HCT116 (cell line): ENCODE measurements at regions not wholly inside any gene's neighbourhood (a gene's known extent, or its start where the extent isn't known, plus 50 kb on each side); places are given as distances from the start of the nearest gene placed in this dataset.

Source experiments
- ATAC-seq: fragments of 200-7000 bp; cut with Tn5 transposase; 2 replicates; pipeline ENCODE4 v1.9.1; 2020; ENCODE audit warnings: mild to moderate bottlenecking, moderate library complexity
- BruUV-seq: library from RNA; stranded (reverse); fragments of 400-500 nt; replicated peaks from 2 replicates; lab custom pipeline; 2021; lab: Mats Ljungman, UMichigan
- CTCF ChIA-PET: fragments of 300-600 bp; sonication (Branson Sonifier 250); formaldehyde crosslinking; loops from one replicate; lab custom pipeline; 2021; ENCODE audit warnings: antibody characterized with exemption; lab: Charles Lee
- POLR2A ChIA-PET: fragments of 300-600, 350-600 bp; sonication (Branson Sonifier 250); formaldehyde crosslinking; loops from one replicate; lab custom pipeline; 2021; ENCODE audit warnings: antibody characterized with exemption; lab: Charles Lee
- RAD21 ChIA-PET, 2 experiments: fragments of 300-600 bp; sonication (Branson Sonifier 250); formaldehyde crosslinking; loops; one replicate each; lab custom pipeline; 2023; ENCODE audit warnings: low total read pairs in 2 of 2; ENCODE audit not compliant: uncharacterized antibody in 2 of 2, unreplicated experiment in 2 of 2, low non-redundant PET in 1 of 2; lab: Charles Lee
- DNase-seq: peaks from one replicate; pipeline ENCODE4 v3.0.0-alpha.2; 2010; ENCODE audit warnings: low read depth, low spot score
- H2AFZ ChIP-seq: fragments of 200-600 bp; shearing (Covaris generic), sonication (generic); 2 replicates; pipeline ENCODE4 v1.6.1; 2017; ENCODE audit warnings: low read depth, mixed run types, mixed read lengths, antibody characterized with exemption, low read length; ENCODE audit not compliant: poor library complexity, severe bottlenecking
- H3K27ac ChIP-seq: 2 replicates; pipeline ENCODE4 v1.5.1; 2012; ENCODE audit warnings: low read depth, low read length
- H3K27me3 ChIP-seq: fragments of 200-600 bp; sonication (generic); 2 replicates; pipeline ENCODE4 v1.6.1; 2016; ENCODE audit warnings: mixed run types, low read length, mixed read lengths; ENCODE audit not compliant: insufficient read depth
- H3K36me3 ChIP-seq, 2 experiments: fragments of 200-500 bp in 1 of 2; fragments of 200-600 bp in 1 of 2; sonication (Bioruptor generic) in 1 of 2; sonication (generic) in 1 of 2; 2 replicates each; pipeline versions ENCODE4 v1.5.1 to v1.6.1; 2014 to 2016; ENCODE audit warnings: low read length in 2 of 2, inconsistent platforms in 1 of 2, mixed read lengths in 1 of 2, mixed run types in 1 of 2; ENCODE audit not compliant: insufficient read depth in 2 of 2, control insufficient read depth in 1 of 2
- H3K4me1 ChIP-seq, 2 experiments: fragments of 200-600 bp in 1 of 2; sonication (generic) in 1 of 2; 2 replicates each; pipeline versions ENCODE4 v1.5.1 to v1.6.1; 2012 to 2017; ENCODE audit warnings: low read length in 2 of 2, inconsistent platforms in 1 of 2, mild to moderate bottlenecking in 1 of 2, mixed read lengths in 1 of 2, mixed run types in 1 of 2, moderate library complexity in 1 of 2; ENCODE audit not compliant: insufficient read depth in 2 of 2, control insufficient read depth in 1 of 2
- H3K4me2 ChIP-seq: fragments of 200-600 bp; sonication (generic); 2 replicates; pipeline ENCODE4 v1.6.1; 2017; ENCODE audit warnings: mixed run types, low read length, mixed read lengths
- H3K4me3 ChIP-seq, 2 experiments: fragments of 200-600 bp in 1 of 2; sonication (generic) in 1 of 2; replicated peaks in 1 of 2; 2 replicates each; pipeline ENCODE4 v1.5.1; 2011 to 2016; ENCODE audit warnings: low read length in 2 of 2, control low read depth in 1 of 2, low read depth in 1 of 2, mild to moderate bottlenecking in 1 of 2, mixed read lengths in 1 of 2, mixed run types in 1 of 2
- H3K79me2 ChIP-seq: fragments of 200-600 bp; sonication (generic); 2 replicates; pipeline ENCODE4 v1.6.1; 2017; ENCODE audit warnings: mild to moderate bottlenecking, mixed run types, low read length, moderate library complexity, mixed read lengths; ENCODE audit not compliant: insufficient read depth
- H3K9ac ChIP-seq: fragments of 200-600 bp; sonication (generic); 2 replicates; pipeline ENCODE4 v1.6.1; 2016; ENCODE audit warnings: low read length, mixed read lengths
- H3K9me2 ChIP-seq: fragments of 200-600 bp; sonication (generic), shearing (Covaris generic); 2 replicates; pipeline ENCODE4 v1.6.1; 2017; ENCODE audit warnings: mixed run types, mild to moderate bottlenecking, moderate library complexity; ENCODE audit not compliant: insufficient read depth
- H3K9me3 ChIP-seq, 2 experiments: fragments of 200-500 bp in 1 of 2; fragments of 200-600 bp in 1 of 2; sonication (Bioruptor generic) in 1 of 2; sonication (generic) in 1 of 2; 2 replicates each; pipeline ENCODE4 v1.6.1; 2014 to 2017; ENCODE audit warnings: low read length in 2 of 2, mixed read lengths in 2 of 2, inconsistent platforms in 1 of 2, low read depth in 1 of 2, mild to moderate bottlenecking in 1 of 2, mixed run types in 1 of 2, moderate library complexity in 1 of 2; ENCODE audit not compliant: control insufficient read depth in 1 of 2, insufficient read depth in 1 of 2
- H4K20me1 ChIP-seq: fragments of 200-600 bp; sonication (generic), shearing (Covaris generic); 2 replicates; pipeline ENCODE4 v1.6.1; 2017; ENCODE audit warnings: mixed run types, mild to moderate bottlenecking, moderate library complexity; ENCODE audit not compliant: insufficient read depth
- CEBPB ChIP-seq: IDR thresholded peaks from 2 replicates; pipeline ENCODE4 v1.6.1; 2012; ENCODE audit warnings: low read depth
- CTCF ChIP-seq, 3 experiments: fragments of 200-600 bp in 1 of 3; sonication (generic) in 1 of 3; IDR thresholded peaks in 2 of 3; conservative IDR thresholded peaks in 1 of 3; 2 replicates each; pipeline ENCODE4 v1.5.1; 2012 to 2017; ENCODE audit warnings: low read depth in 2 of 3, low read length in 2 of 3, antibody characterized with exemption in 1 of 3, borderline replicate concordance in 1 of 3, control low read depth in 1 of 3, mild to moderate bottlenecking in 1 of 3, mixed read lengths in 1 of 3, mixed run types in 1 of 3, moderate library complexity in 1 of 3; ENCODE audit not compliant: insufficient read depth in 1 of 3
- POLR2A ChIP-seq: IDR thresholded peaks from 2 replicates; pipeline ENCODE4 v1.7.0; 2011; ENCODE audit warnings: borderline replicate concordance; ENCODE audit not compliant: insufficient read depth, insufficient read length; ENCODE audit errors: extremely low read depth
- RAD21 ChIP-seq: IDR thresholded peaks from 2 replicates; pipeline ENCODE4 v1.6.1; 2012; ENCODE audit warnings: low read depth, mild to moderate bottlenecking
- REST ChIP-seq: IDR thresholded peaks from 2 replicates; pipeline ENCODE4 v1.6.1; 2012; ENCODE audit warnings: low read depth
- SIN3A ChIP-seq: IDR thresholded peaks from 2 replicates; pipeline ENCODE4 v1.6.1; 2012; ENCODE audit warnings: low read depth
- SP1 ChIP-seq: IDR thresholded peaks from 2 replicates; pipeline ENCODE4 v1.6.1; 2012; ENCODE audit warnings: low read depth
- SRF ChIP-seq: IDR thresholded peaks from 2 replicates; pipeline ENCODE4 v1.6.1; 2012; ENCODE audit warnings: low read depth
- ZFX ChIP-seq: fragments of 450-650 bp; IDR thresholded peaks from 2 replicates; pipeline ENCODE4 v1.6.1; 2017
- intact Hi-C: fragments of 100-400 bp; cut with micrococcal nuclease; formaldehyde crosslinking; loops from 2 replicates; pipeline ENCODE4 v1.10.0; 2022

GRCh38 chr13:111917901-111918300 lies 149.0 kb upstream of the SOX1 start (continued):
- no peak for TF ChIP-seq REST
- no peak for TF ChIP-seq SP1
- no peak for TF ChIP-seq CTCF (IDR thresholded peaks at IDR 0.05 in 2 of 3, conservative IDR thresholded peaks at IDR 0.05 in 1 of 3; ENCODE audit: borderline replicate concordance in 1 of 3, insufficient read depth in 1 of 3, low read depth in 2 of 3, low read length in 2 of 3)
- TF ChIP-seq SRF: no peak
- no peak for TF ChIP-seq RAD21
- TF ChIP-seq SIN3A: no peak
- no peak for TF ChIP-seq ZFX
- no peak for TF ChIP-seq POLR2A

DNA sequence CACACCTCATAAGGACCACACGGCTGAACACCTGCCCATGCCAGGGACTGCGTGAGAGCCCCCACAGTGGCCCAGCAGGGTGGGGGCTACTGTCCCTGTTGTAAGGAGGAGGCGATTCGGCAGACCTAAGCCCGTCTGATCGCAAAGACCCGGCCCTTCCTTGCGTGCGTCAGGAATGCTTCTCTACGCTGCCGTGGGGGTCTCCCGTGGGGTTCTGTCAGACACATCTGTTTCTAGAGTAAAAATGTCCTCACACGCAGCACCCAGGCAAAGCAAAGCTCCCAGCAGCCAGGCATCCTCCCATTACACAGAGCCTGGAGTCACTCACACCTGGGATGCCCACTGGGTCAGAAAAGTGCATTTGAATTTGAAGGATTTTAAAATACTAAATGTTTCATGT lies 147.7 kb upstream of the SOX1 start:
- intact Hi-C loops: no loop called here
- ATAC-seq (no peak), DNase-seq (no peak)
- Histone ChIP-seq H3K4me1 (no peaks in the 10 kb centered on the region), H3K4me3 (no peak overlapping the region), H3K27ac (no peak overlapping the region), H3K36me3 (no peaks in the 10 kb centered on the region), H3K9me2 (no peaks in the 10 kb centered on the region), H4K20me1 (no peaks in the 10 kb centered on the region), H3K9me3 (no peaks in the 10 kb centered on the region), H2AFZ (no peak overlapping the region), H3K27me3 (peaks cover 20% of the 10 kb centered on the region), H3K9ac (no peak overlapping the region), H3K4me2 (no peak overlapping the region), H3K79me2 (no peaks in the 10 kb centered on the region)
- no peak for TF ChIP-seq CEBPB
- CTCF ChIA-PET: no interaction called here
- RAD21 ChIA-PET: no interaction called here
- POLR2A ChIA-PET: no interaction called here
- BruUV-seq: no TSS peak
